Lower leg skin (tissue), 3 donors: ENCODE measurements at regions not wholly inside any gene's neighbourhood (a gene's known extent, or its start where the extent isn't known, plus 50 kb on each side); places are given as distances from the start of the nearest gene placed in this dataset.

ENCODE experiments used
- CTCF ChIP-seq, 3 donors: fragments of 450-650 bp; IDR thresholded peaks; one replicate each; pipeline ENCODE4 v1.5.1; 2016; ENCODE audit warnings: antibody characterized with exemption in 3 of 3, mild to moderate bottlenecking in 3 of 3, moderate library complexity in 2 of 3
- POLR2A ChIP-seq, 2 donors: fragments of 450-650 bp; IDR thresholded peaks; one replicate each; pipeline ENCODE4 v1.6.1; 2016 to 2017; ENCODE audit warnings: antibody characterized with exemption in 2 of 2, mild to moderate bottlenecking in 1 of 2, moderate library complexity in 1 of 2

GRCh38 chr2:118243031-118243430 lies 154.8 kb downstream of the INSIG2 start:
- TF ChIP-seq CTCF (IDR thresholded peaks at IDR 0.05) (no peak), POLR2A (IDR thresholded peaks at IDR 0.05) (no peak)
